ENCODE measurements at regions not wholly inside any gene's neighbourhood (a gene's known extent, or its start where the extent isn't known, plus 50 kb on each side); places are given as distances from the start of the nearest gene placed in this dataset.

- TF ChIP-seq REST (IDR thresholded peaks at IDR 0.05; ENCODE audit: low read depth, low read length) (no peak), NFIC (IDR thresholded peaks at IDR 0.05; ENCODE audit: borderline replicate concordance) (no peak)
Measured at GRCh38 chr1:119225831-119226230, 85.4 kb upstream of the WARS2 start (continued).

- Histone ChIP-seq H4K20me1 (ENCODE audit: insufficient read depth) (no peaks in the 10 kb centered on the region), H3F3A (replicated peaks; ENCODE audit: insufficient read depth) (no peaks in the 10 kb centered on the region), H3K9me3 (no peaks in the 10 kb centered on the region), H3K79me2 (ENCODE audit: insufficient read depth) (no peaks in the 10 kb centered on the region), H3K36me3 (replicated peaks in 1 of 2; ENCODE audit: control insufficient read depth in 1 of 2, insufficient read depth in 2 of 2, low read length in 1 of 2) (no peaks in the 10 kb centered on the region), H3K27me3 (ENCODE audit: insufficient read depth) (no peaks in the 10 kb centered on the region), H3K4me3 (ENCODE audit: low read depth in 2 of 2, low read length in 1 of 2) (no peak overlapping the region), H3K9me2 (no peaks in the 10 kb centered on the region), H2AFZ (ENCODE audit: low read depth) (no peak overlapping the region), H3K9ac (no peak overlapping the region), H3K4me2 (no peak overlapping the region), H3K27ac (ENCODE audit: low read depth in 2 of 2, low read length in 1 of 2) (no peak overlapping the region), H3K4me1 (ENCODE audit: control insufficient read depth in 1 of 2, insufficient read depth in 2 of 2, low read depth in 1 of 2, low read length in 1 of 2) (no peaks in the 10 kb centered on the region; a peak in 1 of 4 replicates)
- POLR2A ChIA-PET = no interaction called here
- no peak for DNase-seq
- no peak for TF ChIP-seq USF1 (IDR thresholded peaks at IDR 0.05; ENCODE audit: borderline replicate concordance, low read depth)
- TF ChIP-seq TEAD4 (IDR thresholded peaks at IDR 0.05; ENCODE audit: borderline replicate concordance, insufficient read depth) = no peak
- no peak for TF ChIP-seq SMC3 (IDR thresholded peaks at IDR 0.05; ENCODE audit: low read depth, low read length)
- no peak for TF ChIP-seq RAD21 (IDR thresholded peaks at IDR 0.05; ENCODE audit: low read length)
- no peak for TF ChIP-seq ELF1 (IDR thresholded peaks at IDR 0.05)
- no peak for TF ChIP-seq SIN3A (IDR thresholded peaks at IDR 0.05; ENCODE audit: borderline replicate concordance, low read depth, low read length)
- TF ChIP-seq GABPA (IDR thresholded peaks at IDR 0.05; ENCODE audit: low read depth) = no peak
- TF ChIP-seq REST (IDR thresholded peaks at IDR 0.05; ENCODE audit: low read depth, low read length) = no peak
- TF ChIP-seq GATA2 (CRISPR knock-in tag; IDR thresholded peaks at IDR 0.05) = no peak
- TF ChIP-seq MXI1 (IDR thresholded peaks at IDR 0.05; ENCODE audit: low read depth, low read length) = no peak
- TF ChIP-seq FOXM1 (IDR thresholded peaks at IDR 0.05; ENCODE audit: low read depth) = no peak
- TF ChIP-seq CTCF (IDR thresholded peaks at IDR 0.05) = no peak
- TF ChIP-seq EP300 (IDR thresholded peaks at IDR 0.05; ENCODE audit: borderline replicate concordance in 1 of 2, low read depth in 1 of 2, low read length in 1 of 2) = no peak
- no peak for TF ChIP-seq YY1 (IDR thresholded peaks at IDR 0.05; ENCODE audit: low read depth)
- no peak for TF ChIP-seq FOXJ3 (CRISPR knock-in tag; IDR thresholded peaks at IDR 0.05)
- no peak for TF ChIP-seq TAF1 (IDR thresholded peaks at IDR 0.05; ENCODE audit: borderline replicate concordance, low read depth, low read length)
- no peak for TF ChIP-seq IRF3 (IDR thresholded peaks at IDR 0.05; ENCODE audit: low read depth, low read length)
- TF ChIP-seq PBX3 (IDR thresholded peaks at IDR 0.05) = no peak
- no peak for TF ChIP-seq JUND (IDR thresholded peaks at IDR 0.05)
- no peak for TF ChIP-seq CHD2 (IDR thresholded peaks at IDR 0.05; ENCODE audit: low read length, partially characterized antibody)
- 8% methylated on average over 1 of the region's 1 CpG for WGBS (ENCODE audit: low lambda C conversion rate)
- CTCF ChIA-PET = no interaction called here
Measured at GRCh38 chr1:119226321-119226720, 85.9 kb upstream of the WARS2 start.
